H4 (cell line): ENCODE measurements at regions not wholly inside any gene's neighbourhood (a gene's known extent, or its start where the extent isn't known, plus 50 kb on each side); places are given as distances from the start of the nearest gene placed in this dataset.
A peak's percentile ranks its signal among the peaks of the same experiment; 100 is the strongest.
"Not testable (repeated sequence)": the region's sequence is repeated elsewhere in the genome, so short reads cannot be mapped to it uniquely, and the experiment has no call there.

ENCODE experiments used
- DNase-seq: peaks from one replicate; pipeline ENCODE4 v3.0.0-alpha.2; 2015; ENCODE audit warnings: low spot score

DNA sequence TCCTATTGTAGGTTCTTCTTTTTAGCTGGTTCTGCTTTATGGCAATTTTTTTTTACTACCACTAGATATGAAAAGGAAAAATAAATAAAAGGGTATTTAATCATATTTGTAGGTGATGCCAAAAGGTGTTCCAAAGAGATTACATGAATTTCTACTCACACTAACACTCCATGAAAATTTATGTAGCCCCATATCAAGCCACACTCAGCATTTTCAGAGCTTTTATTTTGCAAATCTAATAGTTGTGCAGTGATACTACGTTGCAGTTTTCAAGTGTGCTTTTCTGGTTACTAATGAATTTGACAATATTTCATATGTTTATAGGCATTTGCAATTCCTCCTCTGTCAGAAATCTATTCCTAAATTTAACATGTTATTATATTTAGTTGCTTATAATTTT lies 363.9 kb upstream of the TMEFF2 start:
- no peak for DNase-seq

DNA sequence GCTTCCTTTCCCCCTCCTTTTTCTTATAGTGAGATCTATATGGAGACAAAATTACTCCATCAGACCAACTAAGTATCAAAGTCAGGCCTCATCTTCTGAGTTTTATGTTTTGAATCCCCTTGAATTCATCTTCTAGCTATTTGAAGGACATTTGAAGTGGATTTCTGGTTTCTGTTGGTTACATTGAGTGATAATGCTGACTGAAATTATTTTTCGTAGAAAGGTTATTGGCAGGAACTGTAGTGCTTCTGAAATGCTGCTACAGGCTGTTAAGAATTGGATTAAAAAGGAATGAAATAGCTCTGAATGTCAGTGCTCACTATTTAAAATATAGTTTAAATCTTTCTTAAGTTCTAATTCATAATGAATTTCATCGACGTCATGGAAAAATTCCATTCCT lies 361.0 kb upstream of the TMEFF2 start:
- DNase-seq, result no peak

DNA sequence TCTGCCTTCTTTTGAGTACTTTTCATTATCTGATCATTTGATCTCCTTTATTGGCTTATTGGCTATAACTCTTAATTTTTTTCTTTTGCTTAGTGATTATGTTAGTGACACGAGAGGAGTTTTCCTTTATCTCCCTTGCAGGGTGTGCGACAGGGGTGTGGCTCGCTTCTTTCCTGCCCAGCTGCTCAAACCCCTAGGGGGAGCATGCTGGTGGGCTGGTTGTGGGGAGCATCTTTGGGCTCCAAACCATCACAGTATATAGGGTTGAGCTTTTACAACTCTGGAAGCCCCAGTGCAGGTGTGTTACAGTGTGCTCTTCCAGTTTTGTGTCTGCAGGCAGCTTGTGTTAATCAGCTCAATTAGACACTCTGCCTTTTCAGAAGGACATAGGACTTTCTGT lies 357.0 kb upstream of the TMEFF2 start:
- DNase-seq, result no peak

GRCh38 chr2:192546565-192546964 lies 351.8 kb upstream of the TMEFF2 start:
- DNase-seq, result no peak

GRCh38 chr2:192544371-192544955 lies 349.7 kb upstream of the TMEFF2 start:
- DNase-seq, result no peak

- not testable (repeated sequence) for DNase-seq
Measured at GRCh38 chr2:192542148-192543066, 347.7 kb upstream of the TMEFF2 start.

DNA sequence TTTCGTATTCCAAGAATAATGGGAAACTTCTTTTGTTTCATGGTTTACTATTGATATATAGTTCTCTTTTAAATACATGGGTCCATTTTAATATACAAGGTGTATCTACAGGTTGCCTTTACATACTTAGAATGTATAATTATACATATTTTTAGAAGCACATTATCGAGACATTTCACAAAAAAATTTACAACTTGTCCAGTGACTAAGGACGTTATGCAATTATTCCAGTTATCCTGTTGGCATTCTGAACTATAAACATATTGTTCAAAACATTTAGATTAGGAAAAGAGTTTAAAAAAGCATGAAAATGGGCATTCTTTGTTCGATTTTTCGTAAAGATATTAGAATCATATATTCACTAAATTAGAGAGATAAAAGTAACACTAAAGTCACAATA lies 344.6 kb upstream of the TMEFF2 start:
- no peak for DNase-seq

DNA sequence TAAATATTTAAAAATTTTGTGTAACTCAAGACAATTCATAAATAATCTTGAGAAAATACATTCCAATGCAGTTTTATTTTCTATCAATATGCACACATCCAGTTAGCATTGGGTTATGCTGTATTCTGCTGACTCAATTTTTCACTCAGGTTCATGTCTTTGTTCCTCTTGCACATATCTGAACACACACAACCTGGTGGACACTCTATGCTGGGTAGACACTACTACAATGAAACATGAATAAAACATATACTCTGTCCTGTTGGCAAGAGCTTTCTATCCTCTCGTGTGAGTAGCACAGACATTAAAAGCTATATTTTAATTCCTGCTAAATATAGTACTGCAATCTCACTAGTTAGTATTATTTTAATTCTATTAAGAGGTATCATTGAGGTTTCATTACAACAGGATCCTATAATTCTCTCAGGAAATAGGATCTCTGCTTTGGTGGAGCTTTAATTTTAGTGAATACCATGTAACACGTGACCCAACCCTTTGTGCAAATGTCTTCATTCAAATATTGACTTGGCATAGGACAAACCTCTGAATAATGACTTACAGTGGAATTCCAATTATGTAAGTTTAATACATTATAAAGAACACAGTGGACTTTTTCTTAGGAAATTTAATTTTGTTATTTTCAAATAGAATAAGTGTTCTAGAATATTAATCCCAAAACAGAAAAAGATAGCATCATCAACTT lies 342.3 kb upstream of the TMEFF2 start:
- no peak for DNase-seq

GRCh38 chr2:192535956-192536921 lies 341.5 kb upstream of the TMEFF2 start:
- DNase-seq, result peak; percentile 40

- DNase-seq, result no peak
Measured at GRCh38 chr2:192534072-192534471, 339.3 kb upstream of the TMEFF2 start.

DNA sequence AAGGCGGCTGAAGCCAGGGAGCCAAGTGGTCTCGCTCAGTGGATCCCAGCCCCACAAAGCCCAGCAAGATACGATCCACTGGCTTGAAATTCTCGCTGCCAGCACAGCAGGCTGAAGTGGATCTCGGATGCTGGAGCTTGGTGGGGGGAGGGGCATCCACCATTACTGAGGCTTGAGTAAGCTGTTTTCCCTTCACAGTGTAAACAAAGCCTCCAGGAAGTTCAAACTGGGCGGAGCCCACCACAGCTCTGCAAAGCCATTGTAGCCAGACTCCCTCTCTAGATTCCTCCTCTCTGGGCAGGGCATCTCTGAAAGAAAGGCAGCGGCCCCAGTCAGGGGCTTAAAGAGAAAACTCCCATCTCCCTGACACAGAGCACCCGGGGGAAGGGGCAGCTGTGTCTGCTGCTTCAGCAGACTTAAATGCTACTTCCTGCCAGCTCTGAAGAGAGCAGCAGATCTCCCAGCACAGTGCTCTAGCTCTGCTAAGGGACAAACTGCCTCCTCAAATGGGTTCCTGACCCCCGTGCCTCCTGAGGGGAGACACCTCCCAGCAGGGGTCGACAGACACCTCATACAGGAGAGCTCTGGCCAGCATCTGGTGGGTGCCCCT lies 330.0 kb upstream of the TMEFF2 start:
- not testable (repeated sequence) for DNase-seq

DNA sequence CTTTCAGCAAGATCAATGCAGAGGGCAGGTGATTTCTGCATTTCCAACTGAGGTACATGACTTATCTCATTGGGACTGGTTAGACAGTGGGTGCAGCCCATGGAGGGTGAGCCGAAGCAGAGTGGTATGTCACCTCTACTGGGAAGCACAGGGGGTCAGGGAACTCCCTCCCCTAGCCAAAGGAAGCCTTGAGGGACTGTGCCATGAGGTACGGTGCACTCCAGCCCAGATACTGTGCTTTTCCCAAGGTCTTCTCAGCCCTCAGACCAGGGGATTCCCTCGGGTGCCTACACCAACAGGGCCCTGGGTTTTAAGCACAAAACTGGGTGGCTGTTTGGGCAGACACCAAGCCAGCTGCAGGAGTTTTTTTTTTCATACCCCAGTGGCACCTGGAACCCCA lies 329.5 kb upstream of the TMEFF2 start:
- DNase-seq, result not testable (repeated sequence)

DNA sequence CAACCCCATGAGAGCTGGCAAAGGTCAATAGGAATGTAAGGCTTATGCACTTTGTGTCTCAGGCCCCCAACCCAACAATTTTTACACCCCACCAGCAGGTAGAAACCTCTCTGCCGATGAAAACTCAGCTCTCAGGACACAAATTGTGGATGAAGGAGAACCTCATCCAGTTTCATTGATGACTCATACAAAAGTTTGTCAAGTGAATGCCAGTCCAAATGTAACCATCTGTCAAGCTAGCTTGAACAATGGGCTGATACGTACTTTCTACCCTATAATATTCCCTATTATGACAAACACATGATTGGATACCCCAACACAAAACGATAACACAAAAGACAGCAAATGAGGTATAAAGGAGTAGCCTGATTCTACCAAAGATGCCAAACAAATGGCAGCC lies 321.2 kb upstream of the TMEFF2 start:
- no peak for DNase-seq

- no peak for DNase-seq
Measured at GRCh38 chr2:192513575-192513974, 318.8 kb upstream of the TMEFF2 start.

DNA sequence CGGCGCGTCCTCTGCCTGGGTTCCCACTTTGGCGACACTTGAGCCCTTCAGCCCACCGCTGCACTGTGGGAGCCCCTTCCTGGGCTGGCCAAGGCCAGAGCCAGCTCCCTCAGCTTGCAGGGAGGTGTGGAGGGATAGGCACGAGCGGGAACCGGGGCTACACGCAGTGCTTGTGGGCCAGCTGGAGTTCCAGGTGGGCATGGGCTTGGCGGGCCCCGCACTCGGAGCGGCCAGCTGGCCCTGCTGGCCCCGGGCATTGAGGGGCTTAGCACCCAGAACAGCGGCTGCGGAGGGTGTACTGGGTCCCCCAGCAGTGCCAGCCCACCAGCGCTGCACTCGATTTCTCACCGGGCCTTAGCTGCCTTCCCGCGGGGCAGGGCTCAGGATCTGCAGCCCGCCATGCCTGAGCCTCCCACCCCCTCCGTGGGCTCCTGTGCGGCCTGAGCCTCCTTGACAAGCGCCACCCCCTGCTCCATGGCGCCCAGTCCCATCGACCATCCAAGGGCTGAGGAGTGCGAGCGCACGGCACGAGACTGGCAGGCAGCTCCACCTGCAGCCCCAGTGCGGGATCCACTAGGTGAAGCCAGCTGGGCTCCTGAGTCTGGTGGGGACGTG lies 313.2 kb upstream of the TMEFF2 start:
- not testable (repeated sequence) for DNase-seq

DNA sequence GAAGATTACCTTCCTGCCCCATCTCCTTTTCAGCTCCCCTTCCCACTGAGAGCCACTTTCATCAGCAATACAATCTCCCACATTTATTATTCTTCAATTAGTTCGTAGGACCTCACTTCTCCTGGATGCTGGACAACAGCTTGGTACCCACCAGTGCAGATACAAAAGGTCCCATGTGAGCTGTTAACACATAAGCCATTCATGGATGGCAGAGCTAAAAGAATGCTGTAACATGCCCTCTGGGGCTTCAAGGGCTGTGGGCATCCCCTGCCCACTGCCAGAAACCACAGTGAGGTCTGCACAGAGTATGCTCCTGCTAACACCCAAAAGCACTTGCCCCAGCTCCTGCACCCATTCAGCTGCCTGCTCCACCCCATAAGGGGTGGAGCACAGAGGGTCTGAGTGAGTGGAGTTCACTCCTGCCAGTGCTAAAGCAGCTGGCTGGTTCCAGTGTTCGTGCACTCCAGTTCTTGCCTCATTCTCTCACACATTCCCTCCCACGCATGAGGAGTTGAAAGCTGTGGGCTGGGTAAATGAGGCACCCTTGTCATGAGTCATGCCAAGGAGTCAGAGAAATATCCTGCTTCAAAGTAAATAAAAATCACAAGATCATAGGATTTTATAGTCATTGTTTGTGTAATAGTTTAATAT lies 305.9 kb upstream of the TMEFF2 start:
- DNase-seq, result peak; percentile 91

DNA sequence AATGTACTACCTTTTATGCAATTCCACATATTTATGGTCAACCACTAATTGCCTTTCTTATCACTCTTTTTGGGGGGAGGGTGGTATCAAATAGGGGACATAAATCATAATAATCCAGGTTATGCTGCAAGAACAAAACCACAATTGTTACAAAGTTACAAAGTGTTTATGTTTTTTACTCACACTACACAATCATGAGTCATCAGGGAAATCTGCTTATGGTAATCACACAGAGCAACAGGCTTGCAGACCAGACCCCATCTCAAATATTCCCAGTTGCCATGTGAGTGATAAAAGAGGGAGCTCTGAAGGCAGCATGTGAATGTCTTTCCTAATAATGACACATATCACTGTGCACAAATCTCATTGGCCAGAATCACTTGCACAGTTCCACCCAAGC lies 304.7 kb upstream of the TMEFF2 start:
- peak; percentile 91 for DNase-seq

DNA sequence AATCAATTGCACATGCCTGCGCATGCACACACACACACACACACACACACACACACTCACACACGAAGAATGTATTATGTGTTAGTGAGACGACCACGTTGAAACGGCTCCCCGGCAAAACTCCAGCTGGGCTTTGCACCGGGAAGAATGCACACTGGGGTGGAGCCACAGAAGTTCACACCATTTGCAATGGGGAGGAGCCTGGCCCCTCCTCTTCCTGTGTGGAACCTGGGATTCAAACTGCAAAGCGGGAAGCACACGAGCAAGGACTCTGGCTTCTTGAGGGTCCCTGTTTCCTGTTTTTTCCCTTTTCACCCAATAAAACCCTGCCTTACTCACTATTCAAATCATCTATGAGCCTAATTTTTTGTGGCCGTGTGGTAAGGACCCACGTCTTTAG lies 304.0 kb upstream of the TMEFF2 start:
- DNase-seq, result peak; percentile 50

DNA sequence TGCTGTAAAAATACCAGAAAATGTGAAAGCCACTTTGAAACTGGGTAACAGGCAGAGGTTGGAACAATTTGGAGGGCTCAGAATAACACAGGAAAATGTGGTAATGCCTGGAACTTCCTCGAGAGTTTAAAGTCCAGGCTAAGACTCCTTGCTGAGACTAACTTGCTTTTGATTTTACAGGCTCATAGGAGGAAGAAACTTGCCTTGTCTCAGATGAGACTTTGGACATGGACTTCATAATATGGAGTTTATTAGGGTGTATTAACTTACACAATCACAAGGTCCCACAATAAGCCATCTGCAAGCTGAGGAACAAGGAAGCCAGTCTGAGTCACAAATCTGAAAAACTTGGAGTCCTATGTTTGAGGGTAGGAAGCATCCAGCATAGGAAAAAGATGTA lies 293.4 kb upstream of the TMEFF2 start:
- DNase-seq, result not testable (repeated sequence)

DNA sequence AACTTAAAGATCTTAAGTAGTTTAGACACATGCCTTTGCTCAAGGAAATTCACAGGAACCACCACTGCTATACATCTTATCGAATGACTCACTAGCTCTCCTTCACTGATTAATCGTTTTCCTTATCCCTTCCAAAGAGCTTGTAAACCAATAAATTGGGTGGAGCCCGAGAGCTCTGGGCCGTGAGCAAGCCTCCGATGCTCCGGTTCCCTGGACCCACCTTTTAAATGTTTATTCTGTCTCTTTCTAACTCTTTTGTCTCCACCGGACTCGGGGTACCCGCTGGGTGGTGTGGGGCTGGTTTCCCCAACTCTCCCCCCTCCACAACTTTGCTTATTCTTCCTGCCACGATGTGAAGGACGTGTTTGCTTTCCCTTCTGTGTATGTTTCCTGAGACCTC lies 292.9 kb upstream of the TMEFF2 start:
- no peak for DNase-seq
